PC-9 (cell line): ENCODE measurements at regions not wholly inside any gene's neighbourhood (a gene's known extent, or its start where the extent isn't known, plus 50 kb on each side); places are given as distances from the start of the nearest gene placed in this dataset.
"Not testable (repeated sequence)": the region's sequence is repeated elsewhere in the genome, so short reads cannot be mapped to it uniquely, and the experiment has no call there.

Experiments used
- BruUV-seq: library from RNA; stranded (reverse); fragments of 400-500 nt; replicated peaks from 2 replicates; lab custom pipeline; 2021; lab: Mats Ljungman, UMichigan
- CTCF ChIA-PET: fragments of 300-600 bp; sonication (Branson Sonifier 250); formaldehyde crosslinking; loops from one replicate; lab custom pipeline; 2022; ENCODE audit warnings: antibody characterized with exemption; lab: Charles Lee
- POLR2A ChIA-PET: fragments of 300-600 bp; sonication (Branson Sonifier 250); formaldehyde crosslinking; loops from one replicate; lab custom pipeline; 2022; ENCODE audit warnings: antibody characterized with exemption; ENCODE audit not compliant: unreplicated experiment; lab: Charles Lee
- DNase-seq, 2 experiments: peaks; one replicate each; pipeline versions ENCODE4 v3.0.0 to v3.0.0-alpha.2; 2015 to 2022; ENCODE audit warnings: mixed read lengths in 1 of 2
- H2AFZ ChIP-seq: fragments of 200-600 bp; sonication (generic); 2 replicates; pipeline ENCODE4 v1.8.1; 2017; ENCODE audit warnings: antibody characterized with exemption
- H3F3A ChIP-seq: fragments of 200-600 bp; sonication (generic); 2 replicates; pipeline ENCODE4 v1.8.1; 2017; ENCODE audit warnings: antibody characterized with exemption, mild to moderate bottlenecking, low read depth; ENCODE audit not compliant: insufficient read depth
- H3K27ac ChIP-seq: fragments of 200-600 bp; sonication (generic); 2 replicates; pipeline ENCODE4 v1.6.1; 2016; ENCODE audit warnings: mixed run types
- H3K27me3 ChIP-seq: fragments of 200-600 bp; sonication (generic); 2 replicates; pipeline ENCODE4 v1.6.1; 2016; ENCODE audit warnings: low read depth, mixed run types; ENCODE audit not compliant: insufficient read depth
- H3K36me3 ChIP-seq: fragments of 200-600 bp; sonication (generic); 2 replicates; pipeline ENCODE4 v1.6.1; 2016; ENCODE audit warnings: low read depth, mixed run types
- H3K4me1 ChIP-seq: fragments of 200-600 bp; sonication (generic); replicated peaks from 2 replicates; pipeline ENCODE4 v1.6.1; 2016; ENCODE audit warnings: mixed run types; ENCODE audit not compliant: insufficient read depth
- H3K4me2 ChIP-seq: fragments of 200-600 bp; sonication (generic); 2 replicates; pipeline ENCODE4 v1.6.1; 2017; ENCODE audit warnings: mixed run types
- H3K4me3 ChIP-seq: fragments of 200-600 bp; sonication (generic); 2 replicates; pipeline ENCODE4 v1.6.1; 2016; ENCODE audit warnings: mixed run types
- H3K79me2 ChIP-seq: fragments of 200-600 bp; sonication (generic); 2 replicates; pipeline ENCODE4 v1.6.1; 2017; ENCODE audit warnings: low read depth, mixed run types
- H3K9me2 ChIP-seq: fragments of 200-600 bp; sonication (generic); 2 replicates; pipeline ENCODE4 v1.8.1; 2017; ENCODE audit warnings: mild to moderate bottlenecking; ENCODE audit not compliant: insufficient read depth
- H3K9me3 ChIP-seq: fragments of 200-600 bp; sonication (generic); 2 replicates; pipeline ENCODE4 v1.8.1; 2016; ENCODE audit warnings: low read depth; ENCODE audit not compliant: insufficient read depth
- H4K20me1 ChIP-seq: fragments of 200-600 bp; sonication (generic); 2 replicates; pipeline ENCODE4 v1.8.1; 2017; ENCODE audit not compliant: insufficient read depth
- CTCF ChIP-seq: fragments of 200-600 bp; sonication (generic); conservative IDR thresholded peaks from 2 replicates; pipeline ENCODE4 v1.6.1; 2017; ENCODE audit warnings: mixed run types, antibody characterized with exemption, mild to moderate bottlenecking, moderate library complexity
- EZH2 ChIP-seq: fragments of 200-600 bp; sonication (generic); IDR thresholded peaks from 2 replicates; pipeline ENCODE4 v1.8.0; 2017; ENCODE audit warnings: antibody characterized with exemption, low read depth
- intact Hi-C: fragments of 100-400 bp; cut with micrococcal nuclease; formaldehyde crosslinking; loops from one replicate; pipeline ENCODE4 v1.10.0; 2022; ENCODE audit not compliant: unreplicated experiment

GRCh38 chr14:105616802-105617192 lies 90.4 kb downstream of the TMEM121 start:
- TF ChIP-seq EZH2 (no peak), CTCF (no peak)
- CTCF ChIA-PET = no interaction called here
- intact Hi-C loops = no loop called here

GRCh38 chr14:105617201-105617777 lies 90.9 kb downstream of the TMEM121 start:
- intact Hi-C loops = no loop called here
- H3K36me3 ChIP-seq = no peaks in the 10 kb centered on the region
- no peak overlapping the region for H3K27ac ChIP-seq
- no peaks in the 10 kb centered on the region for H4K20me1 ChIP-seq
- H3K4me3 ChIP-seq = no peak overlapping the region
- H3K9me3 ChIP-seq = no peaks in the 10 kb centered on the region
- no peaks in the 10 kb centered on the region for H3K79me2 ChIP-seq
- no TSS peak for BruUV-seq
- H3K4me2 ChIP-seq = no peak overlapping the region
- POLR2A ChIA-PET = no interaction called here
- H3F3A ChIP-seq = no peaks in the 10 kb centered on the region
- DNase-seq = no peak
- no peaks in the 10 kb centered on the region for H3K9me2 ChIP-seq
- H2AFZ ChIP-seq = no peak overlapping the region
- no peak for TF ChIP-seq CTCF
- TF ChIP-seq EZH2 = no peak
- no peaks in the 10 kb centered on the region for H3K4me1 ChIP-seq
- CTCF ChIA-PET = no interaction called here
- peaks cover 22% of the 10 kb centered on the region for H3K27me3 ChIP-seq

More at GRCh38 chr14:105616802-105617192, 90.4 kb downstream of the TMEM121 start:
- no peaks in the 10 kb centered on the region for H3F3A ChIP-seq
- no peaks in the 10 kb centered on the region for H3K9me3 ChIP-seq
- H4K20me1 ChIP-seq = no peaks in the 10 kb centered on the region
- no peaks in the 10 kb centered on the region for H3K79me2 ChIP-seq
- no peak for DNase-seq
- no peak overlapping the region for H3K27ac ChIP-seq
- H3K4me2 ChIP-seq = no peak overlapping the region
- H3K27me3 ChIP-seq = peaks cover 22% of the 10 kb centered on the region
- H3K4me1 ChIP-seq = no peaks in the 10 kb centered on the region
- H3K9me2 ChIP-seq = no peaks in the 10 kb centered on the region
- H3K4me3 ChIP-seq = no peak overlapping the region
- POLR2A ChIA-PET = no interaction called here
- BruUV-seq = no TSS peak
- H3K36me3 ChIP-seq = no peaks in the 10 kb centered on the region
- H2AFZ ChIP-seq = no peak overlapping the region

GRCh38 chr14:105617805-105618204 lies 91.4 kb downstream of the TMEM121 start:
- H3K36me3 ChIP-seq, H3K4me2 ChIP-seq, CTCF ChIA-PET, H3F3A ChIP-seq, H4K20me1 ChIP-seq, H3K4me3 ChIP-seq, H3K79me2 ChIP-seq, POLR2A ChIA-PET, DNase-seq, H2AFZ ChIP-seq, H3K9me3 ChIP-seq, H3K27ac ChIP-seq, H3K9me2 ChIP-seq, H3K4me1 ChIP-seq, intact Hi-C loops, BruUV-seq: not testable (repeated sequence)
- H3K27me3 ChIP-seq = peaks cover 22% of the 10 kb centered on the region

GRCh38 chr14:105619324-105619723 lies 92.9 kb downstream of the TMEM121 start:
- BruUV-seq, H3F3A ChIP-seq, CTCF ChIA-PET, H3K4me1 ChIP-seq, H3K79me2 ChIP-seq, H3K36me3 ChIP-seq, H3K4me2 ChIP-seq, H3K27ac ChIP-seq, H3K4me3 ChIP-seq, H2AFZ ChIP-seq, H4K20me1 ChIP-seq, POLR2A ChIA-PET, H3K9me2 ChIP-seq, DNase-seq, intact Hi-C loops, H3K9me3 ChIP-seq: not testable (repeated sequence)
- H3K27me3 ChIP-seq = peaks cover 20% of the 10 kb centered on the region

- H3K79me2 ChIP-seq, CTCF ChIA-PET, H3K4me2 ChIP-seq, intact Hi-C loops, BruUV-seq, POLR2A ChIA-PET, H3F3A ChIP-seq, DNase-seq, H3K27ac ChIP-seq, H3K9me2 ChIP-seq, H3K4me3 ChIP-seq, H2AFZ ChIP-seq, H3K4me1 ChIP-seq, H4K20me1 ChIP-seq, H3K36me3 ChIP-seq, H3K9me3 ChIP-seq: not testable (repeated sequence)
- peaks cover 20% of the 10 kb centered on the region for H3K27me3 ChIP-seq
Observed at GRCh38 chr14:105620178-105620864, 93.9 kb downstream of the TMEM121 start.
